M059J (cell line): ENCODE measurements at regions not wholly inside any gene's neighbourhood (a gene's known extent, or its start where the extent isn't known, plus 50 kb on each side); places are given as distances from the start of the nearest gene placed in this dataset.
"Not testable (repeated sequence)": the region's sequence is repeated elsewhere in the genome, so short reads cannot be mapped to it uniquely, and the experiment has no call there.

Experiments used
- DNase-seq: peaks from one replicate; pipeline ENCODE4 v3.0.0-alpha.2; 2012; ENCODE audit warnings: low read depth

DNA sequence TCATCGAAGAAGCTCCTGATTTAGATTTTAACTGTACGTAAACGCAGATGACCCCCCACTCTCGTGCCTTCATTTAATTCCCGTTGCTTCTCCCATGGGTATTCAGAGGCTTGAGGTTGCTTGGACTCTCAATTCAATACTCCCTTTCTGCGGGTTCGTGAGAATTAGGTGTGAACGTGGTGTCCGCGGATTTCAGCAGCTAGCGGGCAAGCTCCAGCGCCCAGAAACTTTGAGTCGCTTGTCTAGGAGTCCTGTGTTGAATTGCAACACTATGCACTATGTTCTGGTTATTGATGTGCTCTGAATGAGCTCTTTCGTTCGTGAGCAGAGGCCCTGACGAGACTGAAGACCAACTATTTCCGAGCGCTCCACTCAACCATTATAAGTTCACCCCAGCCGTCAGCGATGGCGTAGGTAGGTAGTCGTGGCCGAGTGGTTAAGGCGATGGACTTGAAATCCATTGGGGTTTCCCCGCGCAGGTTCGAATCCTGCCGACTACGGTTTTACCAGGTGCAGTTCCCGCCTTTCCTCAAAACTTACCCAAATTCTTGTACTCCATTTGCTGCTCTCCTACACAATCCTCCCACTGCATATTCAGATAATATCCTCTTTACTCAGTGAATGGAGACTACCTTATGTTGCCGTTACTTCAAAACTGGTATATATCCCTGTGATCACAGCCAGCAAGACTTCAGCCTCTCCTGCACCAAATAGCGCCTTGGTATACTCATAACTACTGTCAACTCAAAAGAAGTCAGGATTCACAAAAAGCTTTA lies 72.6 kb upstream of the ZNF184 start:
- DNase-seq, result peak; percentile 80

DNA sequence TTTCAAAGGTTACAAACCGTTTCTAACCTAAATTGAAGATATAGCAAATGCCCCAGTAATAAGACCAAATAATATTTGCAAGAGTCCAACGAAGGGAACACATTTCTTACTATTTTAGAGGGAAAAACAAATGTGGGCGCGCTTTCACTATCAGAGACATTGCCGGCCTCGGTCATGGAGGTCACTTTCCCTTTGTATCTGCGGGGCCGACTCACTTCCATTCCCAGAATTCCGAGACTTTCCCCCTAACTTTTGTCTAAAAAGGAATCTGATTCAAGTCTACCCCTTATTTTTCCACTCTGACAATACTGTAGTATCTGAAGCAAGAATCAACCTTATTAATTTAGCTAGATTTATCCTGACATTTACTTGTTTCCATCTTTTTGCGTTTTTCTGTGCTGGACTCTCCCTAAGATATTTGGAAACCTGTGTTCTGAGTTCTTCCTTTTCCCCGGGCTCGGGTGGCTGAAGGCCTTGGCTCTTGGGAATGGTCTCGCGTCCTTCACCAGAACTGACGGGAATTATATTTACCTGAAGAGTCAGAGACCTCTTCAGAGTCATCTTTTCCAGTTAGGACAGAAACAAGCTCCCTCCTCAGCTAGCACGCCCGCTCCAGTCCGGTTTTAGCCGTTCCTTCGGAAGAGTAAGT lies 71.8 kb upstream of the ZNF184 start:
- no peak for DNase-seq

DNA sequence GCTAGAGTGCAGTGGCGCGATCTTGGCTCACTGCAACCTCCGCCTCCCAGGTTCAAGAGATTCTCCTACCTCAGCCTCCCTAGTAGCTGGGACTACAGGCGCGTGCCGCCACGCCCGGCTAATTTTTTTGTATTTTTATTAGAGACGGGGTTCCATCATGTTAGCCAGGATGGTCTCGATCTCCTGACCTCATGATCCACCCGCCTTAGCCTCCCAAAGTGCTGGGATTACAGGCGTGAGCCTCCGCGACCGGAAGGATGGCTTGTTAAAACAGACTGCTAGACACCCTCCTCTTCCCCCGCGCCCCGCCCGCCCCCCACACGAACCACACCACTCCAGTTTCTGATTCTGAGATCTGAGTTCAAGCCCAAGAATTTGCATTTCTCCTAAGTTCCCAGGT lies 71.2 kb upstream of the ZNF184 start:
- not testable (repeated sequence) for DNase-seq

GRCh38 chr6:27542485-27542884 lies 69.6 kb upstream of the ZNF184 start:
- no peak for DNase-seq

- DNase-seq, result no peak
Observed at GRCh38 chr6:27541933-27542297, 69.0 kb upstream of the ZNF184 start.

DNA sequence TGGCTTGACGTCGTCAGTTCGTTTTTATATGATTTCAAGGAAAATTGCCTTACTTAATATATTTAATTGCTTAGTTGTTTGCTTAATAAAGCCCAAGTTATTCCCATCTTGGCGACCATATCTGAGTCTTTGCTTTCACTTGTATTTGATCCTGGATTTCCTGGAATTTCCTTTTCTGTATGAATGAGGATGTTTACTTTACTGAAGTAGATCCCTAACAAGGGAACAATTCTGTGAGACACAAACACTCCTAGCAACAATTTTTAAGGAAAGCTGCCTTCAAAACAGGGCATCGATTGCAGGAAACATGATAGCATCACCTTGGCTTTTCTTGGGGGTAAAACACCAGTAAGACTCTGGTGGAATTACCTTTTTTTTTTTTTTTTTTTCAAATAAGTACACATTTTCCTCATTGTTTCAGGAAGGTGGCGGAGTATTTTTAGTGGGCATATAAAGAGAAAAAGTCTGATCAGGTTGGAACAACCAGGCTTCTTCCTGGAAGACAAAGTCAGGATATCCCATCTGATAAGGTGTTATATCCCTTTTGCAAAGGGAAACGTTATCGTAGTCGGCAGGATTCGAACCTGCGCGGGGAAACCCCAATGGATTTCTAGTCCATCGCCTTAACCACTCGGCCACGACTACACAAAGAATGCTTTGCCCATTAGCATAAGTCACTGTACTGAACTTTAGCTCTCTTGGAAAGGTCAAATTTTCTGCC lies 68.5 kb upstream of the ZNF184 start:
- DNase-seq, result no peak

GRCh38 chr6:27539551-27539950 lies 66.6 kb upstream of the ZNF184 start:
- DNase-seq, result no peak

GRCh38 chr6:27532820-27533538 lies 60.1 kb upstream of the ZNF184 start:
- DNase-seq, result peak; percentile 97

DNA sequence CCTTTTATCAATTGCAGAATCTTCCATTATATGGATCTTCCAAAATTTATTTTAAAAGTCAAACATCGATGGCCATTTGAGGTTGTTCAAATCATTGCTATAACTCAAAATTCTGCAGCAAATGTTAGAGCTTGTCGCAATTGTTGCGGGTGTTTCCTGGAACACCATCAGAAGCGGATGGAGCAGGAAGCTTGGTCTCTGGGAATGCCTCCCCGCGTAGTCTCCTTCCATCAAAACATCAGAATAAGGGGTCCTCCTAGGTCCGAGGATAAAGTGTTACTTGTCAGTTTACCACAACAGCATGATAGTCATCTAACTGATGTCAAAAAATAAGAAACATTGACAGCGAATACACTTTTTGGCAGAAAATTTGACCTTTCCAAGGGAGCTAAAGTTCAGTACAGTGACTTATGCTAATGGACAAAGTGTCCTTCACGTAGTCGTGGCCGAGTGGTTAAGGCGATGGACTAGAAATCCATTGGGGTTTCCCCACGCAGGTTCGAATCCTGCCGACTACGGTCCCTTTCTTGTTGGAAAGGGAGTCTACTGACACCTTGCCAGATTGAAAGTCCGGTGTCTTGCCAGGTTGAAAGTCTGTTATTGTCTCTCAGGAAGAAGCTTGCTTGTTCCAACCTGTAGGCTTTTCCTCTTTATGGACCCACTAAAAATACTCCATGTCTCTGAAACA lies 59.0 kb upstream of the ZNF184 start:
- no peak for DNase-seq

- not testable (repeated sequence) for DNase-seq
Observed at GRCh38 chr6:27529796-27530195, 56.9 kb upstream of the ZNF184 start.

- DNase-seq, result no peak
Observed at GRCh38 chr6:27528714-27529113, 55.8 kb upstream of the ZNF184 start.
